ENCODE measurements at regions not wholly inside any gene's neighbourhood (a gene's known extent, or its start where the extent isn't known, plus 50 kb on each side); places are given as distances from the start of the nearest gene placed in this dataset.

GRCh38 chr18:73835656-73836364 is 311.8 kb downstream of the FBXO15 start:
- no peaks in the 10 kb centered on the region for H3K4me1 ChIP-seq
- intact Hi-C loops (cut with DNase I): no loop called here

GRCh38 chr18:73835039-73835438 is 312.6 kb downstream of the FBXO15 start:
- Histone ChIP-seq H3K27me3 (no peaks in the 10 kb centered on the region), H3K36me3 (no peaks in the 10 kb centered on the region), H3K9me3 (no peaks in the 10 kb centered on the region), H3K27ac (no peak overlapping the region), H3K4me1 (no peaks in the 10 kb centered on the region), H3K4me3 (no peak overlapping the region)
- DNase-seq (ENCODE audit: extremely low spot score in 2 of 2): no peak
- TF ChIP-seq POLR2AphosphoS5 (IDR thresholded peaks at IDR 0.05; ENCODE audit: insufficient read depth in 1 of 2, low read depth in 1 of 2) (no peak), POLR2A (IDR thresholded peaks at IDR 0.05) (no peak), CTCF (IDR thresholded peaks at IDR 0.05) (no peak)
- intact Hi-C loops (cut with DNase I): no loop called here

More at GRCh38 chr18:73835656-73836364, 311.8 kb downstream of the FBXO15 start:
- Histone ChIP-seq H3K4me3 (no peak overlapping the region), H3K27me3 (no peaks in the 10 kb centered on the region), H3K9me3 (no peaks in the 10 kb centered on the region), H3K36me3 (no peaks in the 10 kb centered on the region), H3K27ac (no peak overlapping the region)
- TF ChIP-seq CTCF (IDR thresholded peaks at IDR 0.05): no peak
- no peak for TF ChIP-seq POLR2AphosphoS5 (IDR thresholded peaks at IDR 0.05; ENCODE audit: insufficient read depth in 1 of 2, low read depth in 1 of 2)
- no peak for TF ChIP-seq POLR2A (IDR thresholded peaks at IDR 0.05)
- no peak for DNase-seq (ENCODE audit: extremely low spot score in 2 of 2)

- intact Hi-C loops (cut with DNase I): no loop called here
- Histone ChIP-seq H3K27me3 (no peaks in the 10 kb centered on the region), H3K9me3 (no peaks in the 10 kb centered on the region), H3K36me3 (no peaks in the 10 kb centered on the region), H3K4me3 (no peak overlapping the region), H3K27ac (no peak overlapping the region), H3K4me1 (no peaks in the 10 kb centered on the region)
- TF ChIP-seq POLR2A (IDR thresholded peaks at IDR 0.05): no peak
- DNase-seq (ENCODE audit: extremely low spot score in 2 of 2): no peak
Measured at GRCh38 chr18:73831688-73832087, 315.9 kb downstream of the FBXO15 start.

GRCh38 chr18:73829146-73829545 is 318.5 kb downstream of the FBXO15 start:
- Histone ChIP-seq H3K4me1 (no peaks in the 10 kb centered on the region), H3K27ac (no peak overlapping the region), H3K27me3 (no peaks in the 10 kb centered on the region), H3K36me3 (no peaks in the 10 kb centered on the region), H3K4me3 (no peak overlapping the region), H3K9me3 (no peaks in the 10 kb centered on the region)
- no peak for DNase-seq (ENCODE audit: extremely low spot score in 2 of 2)
- TF ChIP-seq POLR2AphosphoS5 (IDR thresholded peaks at IDR 0.05; ENCODE audit: insufficient read depth in 1 of 2, low read depth in 1 of 2) (no peak), POLR2A (IDR thresholded peaks at IDR 0.05) (no peak), CTCF (IDR thresholded peaks at IDR 0.05) (no peak)
- intact Hi-C loops (cut with DNase I): no loop called here

GRCh38 chr18:73827801-73828200 is 319.8 kb downstream of the FBXO15 start:
- H3K36me3 ChIP-seq: no peaks in the 10 kb centered on the region
- H3K4me1 ChIP-seq: no peaks in the 10 kb centered on the region
- no peak for TF ChIP-seq CTCF (IDR thresholded peaks at IDR 0.05)
- TF ChIP-seq POLR2A (IDR thresholded peaks at IDR 0.05): no peak
- TF ChIP-seq POLR2AphosphoS5 (IDR thresholded peaks at IDR 0.05; ENCODE audit: insufficient read depth in 1 of 2, low read depth in 1 of 2): no peak
- H3K27me3 ChIP-seq: no peaks in the 10 kb centered on the region
- no peak overlapping the region for H3K4me3 ChIP-seq
- no peaks in the 10 kb centered on the region for H3K9me3 ChIP-seq
- H3K27ac ChIP-seq: no peak overlapping the region
- intact Hi-C loops (cut with DNase I): no loop called here
- no peak for DNase-seq (ENCODE audit: extremely low spot score in 2 of 2)

Measured in vagina (tissue), 2 donors.